GM19397 (cell line): ENCODE measurements at regions not wholly inside any gene's neighbourhood (a gene's known extent, or its start where the extent isn't known, plus 50 kb on each side); places are given as distances from the start of the nearest gene placed in this dataset.
"Not testable (repeated sequence)": the region's sequence is repeated elsewhere in the genome, so short reads cannot be mapped to it uniquely, and the experiment has no call there.

Experiments
- ATAC-seq: cut with Tn5 transposase; IDR thresholded peaks from one replicate; pipeline ENCODE4 v1.9.1; 2021; ENCODE audit warnings: mild to moderate bottlenecking, moderate library complexity; ENCODE audit not compliant: unreplicated experiment

GRCh38 chr4:49117951-49118350, 131.9 kb downstream of the CWH43 start:
- ATAC-seq, result not testable (repeated sequence)

GRCh38 chr4:49118379-49119212, 132.5 kb downstream of the CWH43 start:
- peak; percentile 46 for ATAC-seq

DNA sequence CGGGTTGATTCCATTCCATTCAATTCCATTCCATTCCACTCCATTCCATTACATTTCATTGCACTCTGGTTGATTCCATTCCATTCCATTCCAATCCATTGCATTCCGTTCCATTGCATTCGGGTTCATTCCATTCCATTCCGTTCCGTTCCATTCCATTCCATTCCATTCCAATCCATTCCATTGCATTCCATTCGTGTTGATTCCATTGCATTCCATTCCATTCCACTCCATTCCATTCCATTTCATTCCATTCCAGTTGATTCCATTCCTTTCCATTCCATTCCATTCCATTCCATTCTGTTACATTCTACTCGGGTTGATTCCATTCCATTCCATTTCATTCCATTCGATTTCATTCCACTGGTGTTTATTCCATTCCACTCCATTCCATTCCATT, 133.3 kb downstream of the CWH43 start:
- ATAC-seq, result peak; percentile 2

DNA sequence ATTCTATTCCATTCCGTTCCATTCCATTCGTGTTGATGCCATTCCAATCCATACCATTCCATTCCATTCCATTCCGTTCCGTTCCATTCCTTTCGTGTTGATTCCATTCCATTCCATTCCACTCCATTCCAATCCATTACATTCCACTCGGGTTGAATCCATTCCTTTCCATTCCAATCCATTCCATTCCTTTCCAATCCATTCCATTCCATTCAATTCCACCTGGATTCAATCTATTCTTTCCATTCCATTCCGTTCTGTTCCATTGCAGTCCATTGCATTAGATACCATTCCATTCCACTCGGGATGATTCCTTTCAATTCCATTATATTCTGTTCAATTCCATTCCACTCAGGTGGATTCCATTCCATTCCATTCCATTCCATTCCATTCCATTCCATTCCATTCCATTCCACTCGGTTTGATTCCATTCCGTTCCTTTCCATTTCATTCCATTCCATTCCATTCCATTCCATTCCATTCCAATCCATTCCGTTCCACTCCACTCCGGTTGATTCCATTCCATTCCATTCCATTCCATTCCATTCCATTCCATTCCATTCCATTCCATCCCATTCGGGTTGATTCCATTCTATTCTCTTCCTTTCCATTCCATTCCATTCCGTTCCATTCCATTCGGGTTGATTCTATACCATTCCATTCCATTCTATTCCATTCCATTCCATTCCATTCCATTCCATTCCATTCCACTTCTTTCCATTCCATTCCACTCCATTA, 134.1 kb downstream of the CWH43 start:
- ATAC-seq, result not testable (repeated sequence)

- ATAC-seq, result peak; percentile 23
Measured at GRCh38 chr4:49120804-49121203, 134.7 kb downstream of the CWH43 start.

- not testable (repeated sequence) for ATAC-seq
Measured at GRCh38 chr4:49126443-49126842, 140.4 kb downstream of the CWH43 start.

DNA sequence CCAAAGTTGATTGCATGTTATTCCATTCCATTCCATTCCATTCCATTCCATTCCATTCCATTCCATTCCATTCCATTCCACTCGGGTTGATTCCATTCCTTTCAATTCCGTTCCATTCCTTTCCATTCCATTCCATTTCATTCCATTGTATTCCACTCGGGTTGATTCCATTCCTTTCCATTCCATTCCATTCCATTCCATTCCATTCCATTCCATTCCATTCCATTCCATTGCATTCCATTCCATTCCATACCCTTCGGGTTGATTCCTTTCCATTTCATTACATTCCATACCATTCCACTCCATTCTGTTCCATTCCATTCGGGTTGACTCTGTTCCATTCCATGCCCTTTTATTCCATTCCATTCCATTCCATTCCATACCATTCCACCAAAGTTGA, 140.8 kb downstream of the CWH43 start:
- not testable (repeated sequence) for ATAC-seq

DNA sequence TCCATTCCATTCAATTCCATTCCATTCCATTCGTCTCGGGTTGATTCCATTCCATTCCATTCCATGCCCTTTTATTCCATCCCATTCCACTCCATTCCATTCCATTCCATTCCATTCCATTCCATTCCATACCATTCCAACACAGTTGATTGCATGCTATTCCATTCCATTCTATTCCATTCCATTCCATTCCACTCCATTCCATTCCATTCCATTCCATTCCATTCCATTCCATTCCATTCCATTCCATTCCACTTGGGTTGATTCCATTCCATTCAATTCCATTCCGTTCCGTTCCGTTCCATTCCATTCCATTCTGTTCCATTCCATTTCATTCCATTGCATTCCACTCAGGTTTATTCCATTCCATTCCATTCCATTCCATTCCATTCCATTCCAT, 143.3 kb downstream of the CWH43 start:
- not testable (repeated sequence) for ATAC-seq

DNA sequence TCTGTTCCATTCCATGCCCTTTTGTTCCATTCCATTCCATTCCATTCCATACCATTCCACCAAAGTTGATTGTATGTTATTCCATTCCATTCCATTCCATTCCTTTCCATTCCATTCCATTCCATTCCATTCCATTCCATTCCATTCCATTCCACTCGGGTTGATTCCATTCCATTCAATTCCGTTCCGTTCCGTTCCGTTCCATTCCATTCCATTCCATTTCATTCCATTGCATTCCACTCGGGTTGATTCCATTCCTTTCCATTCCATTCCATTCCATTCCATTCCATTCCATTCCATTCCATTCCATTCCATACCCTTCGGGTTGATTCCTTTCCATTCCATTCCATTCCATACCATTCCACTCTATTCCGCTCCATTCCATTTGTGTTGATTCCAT, 143.8 kb downstream of the CWH43 start:
- not testable (repeated sequence) for ATAC-seq

DNA sequence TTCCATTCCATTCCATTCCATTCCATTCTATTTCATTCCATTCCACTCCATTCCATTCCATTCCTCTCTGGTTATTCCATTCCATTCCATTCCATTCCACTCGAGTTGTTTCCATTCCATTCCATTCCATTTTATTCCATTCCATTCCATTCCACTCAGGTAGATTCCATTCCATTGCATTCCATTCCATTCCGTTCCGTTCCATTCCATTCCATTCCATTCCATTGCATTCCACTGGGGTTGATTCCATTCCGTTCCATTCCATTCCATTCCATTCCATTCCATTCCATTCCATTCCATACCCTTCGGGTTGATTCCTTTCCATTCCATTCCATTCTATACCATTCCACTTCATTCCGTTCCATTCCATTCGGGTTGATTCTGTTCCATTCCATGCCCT, 144.6 kb downstream of the CWH43 start:
- not testable (repeated sequence) for ATAC-seq

DNA sequence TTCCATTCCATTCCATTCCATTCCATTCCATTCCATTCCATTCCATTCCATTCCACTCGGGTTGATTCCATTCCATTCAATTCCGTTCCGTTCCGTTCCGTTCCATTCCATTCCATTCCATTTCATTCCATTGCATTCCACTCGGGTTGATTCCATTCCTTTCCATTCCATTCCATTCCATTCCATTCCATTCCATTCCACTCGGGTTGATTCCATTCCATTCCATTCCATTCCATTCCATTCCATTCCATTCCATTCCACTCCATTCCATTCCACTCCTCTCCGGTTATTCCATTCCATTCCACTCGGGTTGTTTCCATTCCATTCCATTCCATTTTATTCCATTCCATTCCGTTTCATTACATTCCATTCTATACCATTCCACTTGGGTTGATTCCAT, 151.0 kb downstream of the CWH43 start:
- peak; percentile 53 for ATAC-seq

DNA sequence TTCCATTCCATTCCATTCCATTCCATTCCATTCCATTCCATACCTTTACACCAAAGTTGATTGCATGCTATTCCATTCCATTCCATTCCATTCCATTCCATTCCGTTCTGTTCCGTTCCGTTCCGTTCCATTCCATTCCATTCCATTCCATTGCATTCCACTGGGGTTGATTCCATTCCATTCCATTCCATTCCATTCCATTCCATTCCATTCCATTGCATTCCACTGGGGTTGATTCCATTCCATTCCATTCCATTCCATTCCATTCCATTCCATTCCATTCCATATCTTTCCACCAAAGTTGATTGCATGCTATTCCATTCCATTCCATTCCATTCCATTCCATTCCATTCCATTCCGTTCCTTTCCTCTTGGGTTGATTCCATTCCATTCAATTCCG, 151.9 kb downstream of the CWH43 start:
- not testable (repeated sequence) for ATAC-seq

GRCh38 chr4:49138818-49139217, 152.7 kb downstream of the CWH43 start:
- ATAC-seq, result not testable (repeated sequence)

DNA sequence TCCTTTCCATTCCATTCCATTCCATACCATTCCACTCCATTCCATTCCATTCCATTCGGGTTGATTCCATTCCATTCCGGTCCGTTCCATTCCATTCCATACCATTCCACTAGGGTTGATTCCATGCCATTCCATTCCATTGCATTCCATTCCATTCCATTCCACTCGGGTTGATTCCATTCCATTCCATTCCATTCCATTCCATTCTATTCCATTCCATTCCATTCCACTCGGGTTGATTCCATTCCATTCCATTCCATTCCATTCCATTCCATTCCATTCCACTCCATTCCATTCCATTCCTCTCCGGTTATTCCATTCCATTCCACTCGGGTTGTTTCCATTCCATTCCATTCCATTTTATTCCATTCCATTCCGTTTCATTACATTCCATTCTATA, 153.4 kb downstream of the CWH43 start:
- ATAC-seq, result peak; percentile 41

GRCh38 chr4:49140351-49140750, 154.3 kb downstream of the CWH43 start:
- ATAC-seq, result not testable (repeated sequence)

DNA sequence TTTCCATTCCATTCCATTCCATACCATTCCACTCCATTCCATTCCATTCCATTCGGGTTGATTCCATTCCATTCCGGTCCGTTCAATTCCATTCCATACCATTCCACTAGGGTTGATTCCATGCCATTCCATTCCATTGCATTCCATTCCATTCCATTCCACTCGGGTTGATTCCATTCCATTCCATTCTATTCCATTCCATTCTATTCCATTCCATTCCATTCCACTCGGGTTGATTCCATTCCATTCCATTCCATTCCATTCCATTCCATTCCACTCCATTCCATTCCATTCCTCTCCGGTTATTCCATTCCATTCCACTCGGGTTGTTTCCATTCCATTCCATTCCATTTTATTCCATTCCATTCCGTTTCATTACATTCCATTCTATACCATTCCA, 155.9 kb downstream of the CWH43 start:
- not testable (repeated sequence) for ATAC-seq

DNA sequence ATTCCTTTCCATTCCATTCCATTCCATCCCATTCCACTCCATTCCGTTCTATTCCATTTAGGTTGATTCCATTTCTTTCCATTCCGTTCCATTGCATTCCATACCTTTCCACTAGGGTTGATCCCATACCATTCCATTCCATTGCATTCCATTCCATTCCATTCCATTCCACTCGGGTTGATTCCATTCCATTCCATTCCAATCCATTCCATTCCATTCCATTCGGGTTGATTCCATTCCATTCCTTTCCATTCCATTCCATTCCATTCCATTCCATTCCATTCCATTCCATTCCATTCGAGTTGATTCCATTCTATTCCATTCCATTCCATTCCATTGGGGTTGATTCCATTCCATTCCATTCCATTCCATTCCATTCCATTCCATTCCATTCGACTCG, 161.1 kb downstream of the CWH43 start:
- peak; percentile 44 for ATAC-seq

DNA sequence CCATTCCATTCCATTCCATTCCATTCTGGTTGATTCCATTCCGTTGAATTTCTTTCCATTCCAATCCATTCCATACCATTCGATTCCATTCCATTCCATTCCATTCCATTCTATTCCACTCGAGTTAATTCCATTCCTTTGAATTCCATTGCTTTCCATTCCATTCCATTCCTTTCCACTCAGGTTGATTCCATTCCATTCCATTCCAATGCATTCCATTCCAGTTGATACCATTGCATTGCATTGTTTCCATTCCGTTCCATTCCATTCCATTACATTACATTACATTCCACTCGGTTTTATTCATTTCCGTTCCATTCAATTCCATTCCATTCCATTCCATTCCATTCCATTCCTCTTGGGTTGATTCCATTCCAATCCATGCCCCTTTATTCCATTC, 161.5 kb downstream of the CWH43 start:
- not testable (repeated sequence) for ATAC-seq

- ATAC-seq, result peak; percentile 75
Measured at GRCh38 chr4:49149006-49149975, 163.2 kb downstream of the CWH43 start.

DNA sequence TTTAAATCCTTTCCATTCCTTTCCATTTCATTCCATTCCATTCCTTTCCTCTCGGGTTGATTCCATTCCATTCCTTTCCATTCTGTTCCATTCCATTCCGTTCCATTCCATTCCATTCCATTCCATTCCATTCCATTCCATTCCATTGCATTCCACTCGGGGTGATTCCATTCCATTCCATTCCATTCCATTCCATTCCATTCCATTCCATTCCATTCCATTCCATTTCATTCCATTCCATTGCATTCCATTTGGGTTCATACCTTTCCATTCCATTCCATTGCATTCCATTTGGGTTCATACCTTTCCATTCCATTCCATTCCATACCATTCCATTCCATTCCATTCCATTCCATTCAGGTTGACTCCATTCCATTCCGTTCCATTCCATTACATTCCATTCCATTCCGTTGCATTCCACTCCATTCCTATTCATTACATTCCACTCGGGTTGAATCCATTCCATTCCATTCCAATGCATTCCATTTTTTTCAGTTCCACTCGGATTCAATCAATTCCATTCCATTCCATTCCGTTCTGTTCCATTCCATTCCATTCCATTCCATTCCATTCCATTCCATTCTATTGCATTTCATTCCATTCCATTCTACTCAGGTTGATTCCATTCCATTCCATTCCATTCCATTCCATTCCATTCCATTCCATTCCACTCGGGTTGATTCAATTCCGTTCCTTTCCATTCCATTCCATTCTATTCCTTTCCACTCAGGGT, 164.4 kb downstream of the CWH43 start:
- not testable (repeated sequence) for ATAC-seq
